ENCODE measurements at regions not wholly inside any gene's neighbourhood (a gene's known extent, or its start where the extent isn't known, plus 50 kb on each side); places are given as distances from the start of the nearest gene placed in this dataset.

DNA sequence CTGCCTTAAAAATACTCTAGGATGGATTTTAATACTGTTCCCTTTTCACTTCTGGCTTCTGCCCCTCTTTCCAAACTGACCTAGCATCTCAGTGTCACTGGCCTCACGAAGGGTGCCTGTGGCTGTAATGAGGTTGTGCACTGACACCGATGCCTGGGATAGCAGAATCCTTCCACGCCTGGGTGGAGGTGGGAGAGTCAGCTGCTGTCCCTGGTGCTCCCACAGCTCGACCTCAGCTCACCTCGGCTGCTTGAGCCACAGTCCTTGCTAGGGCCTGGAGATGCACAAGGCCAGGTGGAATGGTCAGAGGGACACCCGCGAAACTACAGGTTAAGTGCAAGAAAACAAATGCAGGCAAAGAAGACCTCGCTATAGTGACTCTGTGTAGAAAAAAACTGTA lies 123.4 kb upstream of the ACBD5 start:
- Histone ChIP-seq H3K36me3 (ENCODE audit: control insufficient read depth in 2 of 2, extremely low read depth in 1 of 2, insufficient read depth in 2 of 2, low read length in 2 of 2) (no peaks in the 10 kb centered on the region), H3K9ac (replicated peaks; ENCODE audit: extremely low read depth, insufficient read depth, low read length) (no peak overlapping the region), H3K9me3 (replicated peaks; ENCODE audit: control insufficient read depth, insufficient read depth, low read length) (no peaks in the 10 kb centered on the region), H3K4me3 (replicated peaks in 1 of 3; ENCODE audit: insufficient read depth in 1 of 3, low read depth in 1 of 3, low read length in 3 of 3) (no peak overlapping the region), H3K4me2 (ENCODE audit: insufficient read depth, low read length) (no peak overlapping the region), H4K20me1 (replicated peaks; ENCODE audit: control insufficient read depth, extremely low read depth, insufficient read depth, low read length) (no peaks in the 10 kb centered on the region), H3K79me2 (ENCODE audit: control insufficient read depth, insufficient read depth, low read length) (no peaks in the 10 kb centered on the region), H3K27ac (ENCODE audit: insufficient read depth, low read depth, low read length) (no peak overlapping the region), H3K27me3 (ENCODE audit: control insufficient read depth in 2 of 2, insufficient read depth in 2 of 2, low read length in 2 of 2) (peaks cover 0 to 3% of the 10 kb centered on the region in 2 experiments), H2AFZ (ENCODE audit: low read depth, low read length) (no peak overlapping the region), H3K9me1 (replicated peaks; ENCODE audit: control insufficient read depth, extremely low read depth, insufficient read depth, low read length) (no peaks in the 10 kb centered on the region), H3K4me1 (ENCODE audit: control insufficient read depth, extremely low read depth, insufficient read depth, low read length) (no peaks in the 10 kb centered on the region)
- dilution Hi-C loops (cut with MboI; ENCODE audit: extremely low pct_ligation_motif_present, low sequenced_read_pairs), result no loop called here
- POLR2A ChIA-PET, result no interaction called here
- no TSS peak for BruUV-seq (replicated peaks)
- TF ChIP-seq GATA2 (IDR thresholded peaks at IDR 0.05; ENCODE audit: insufficient read depth, insufficient read length, low read depth, low read length), result no peak
- TF ChIP-seq FOS (IDR thresholded peaks at IDR 0.05; ENCODE audit: borderline replicate concordance, insufficient read depth, low read length), result no peak
- TF ChIP-seq, protein P1, sequence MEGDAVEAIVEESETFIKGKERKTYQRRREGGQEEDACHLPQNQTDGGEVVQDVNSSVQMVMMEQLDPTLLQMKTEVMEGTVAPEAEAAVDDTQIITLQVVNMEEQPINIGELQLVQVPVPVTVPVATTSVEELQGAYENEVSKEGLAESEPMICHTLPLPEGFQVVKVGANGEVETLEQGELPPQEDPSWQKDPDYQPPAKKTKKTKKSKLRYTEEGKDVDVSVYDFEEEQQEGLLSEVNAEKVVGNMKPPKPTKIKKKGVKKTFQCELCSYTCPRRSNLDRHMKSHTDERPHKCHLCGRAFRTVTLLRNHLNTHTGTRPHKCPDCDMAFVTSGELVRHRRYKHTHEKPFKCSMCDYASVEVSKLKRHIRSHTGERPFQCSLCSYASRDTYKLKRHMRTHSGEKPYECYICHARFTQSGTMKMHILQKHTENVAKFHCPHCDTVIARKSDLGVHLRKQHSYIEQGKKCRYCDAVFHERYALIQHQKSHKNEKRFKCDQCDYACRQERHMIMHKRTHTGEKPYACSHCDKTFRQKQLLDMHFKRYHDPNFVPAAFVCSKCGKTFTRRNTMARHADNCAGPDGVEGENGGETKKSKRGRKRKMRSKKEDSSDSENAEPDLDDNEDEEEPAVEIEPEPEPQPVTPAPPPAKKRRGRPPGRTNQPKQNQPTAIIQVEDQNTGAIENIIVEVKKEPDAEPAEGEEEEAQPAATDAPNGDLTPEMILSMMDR (IDR thresholded peaks at IDR 0.05; ENCODE audit: extremely low read depth in 1 of 2, insufficient read depth in 1 of 2, low read depth in 1 of 2, low read length in 2 of 2), result no peak
- no peak for TF ChIP-seq POLR2AphosphoS5 (IDR thresholded peaks at IDR 0.05; ENCODE audit: insufficient read depth, low read depth, low read length)
- TF ChIP-seq EZH2 (IDR thresholded peaks at IDR 0.05; ENCODE audit: borderline replicate concordance, low read depth, low read length, severe bottlenecking), result no peak
- TF ChIP-seq POLR2A (IDR thresholded peaks at IDR 0.05; ENCODE audit: low read depth, low read length), result no peak
- TF ChIP-seq MYC (IDR thresholded peaks at IDR 0.05; ENCODE audit: low read depth, low read length), result no peak
- TF ChIP-seq JUN (IDR thresholded peaks at IDR 0.05; ENCODE audit: borderline replicate concordance, insufficient read depth, insufficient read length, low read depth), result no peak
- TF ChIP-seq, protein P2, sequence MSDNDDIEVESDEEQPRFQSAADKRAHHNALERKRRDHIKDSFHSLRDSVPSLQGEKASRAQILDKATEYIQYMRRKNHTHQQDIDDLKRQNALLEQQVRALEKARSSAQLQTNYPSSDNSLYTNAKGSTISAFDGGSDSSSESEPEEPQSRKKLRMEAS (IDR thresholded peaks at IDR 0.05; ENCODE audit: insufficient read depth, insufficient read length), result no peak
- FAIRE-seq (no peak), DNase-seq (ENCODE audit: low read depth, low spot score) (no peak)
- intact Hi-C loops (cut with micrococcal nuclease), result loop anchor here (5.0 kb wide), 2 partner anchors 122 to 207 kb away; partner anchors contain the start of genes ACBD5 and MASTL
- CTCF ChIA-PET, result no interaction called here
